ENCODE measurements at regions not wholly inside any gene's neighbourhood (a gene's known extent, or its start where the extent isn't known, plus 50 kb on each side); places are given as distances from the start of the nearest gene placed in this dataset.

DNA sequence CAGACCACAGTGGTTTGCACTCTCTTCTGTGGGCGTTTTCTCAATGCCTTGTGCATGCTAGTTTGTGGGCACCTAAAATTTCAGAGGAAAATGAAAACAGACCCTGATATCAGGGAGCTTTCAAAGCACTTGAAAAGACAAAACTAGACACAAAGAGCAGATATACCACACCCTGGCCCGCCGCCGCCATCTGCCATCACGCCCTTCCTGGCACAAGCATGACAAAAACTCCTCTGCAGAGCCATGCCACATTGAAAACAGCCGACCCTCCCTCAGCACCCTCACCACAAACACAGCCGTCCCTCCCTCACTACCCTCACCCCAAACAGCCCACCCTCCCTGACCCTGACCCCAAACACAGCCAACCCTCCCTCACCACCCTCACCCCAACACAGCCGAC lies 84.8 kb upstream of the RAB6C start:
- WGBS = 91% methylated on average over 8 of the region's 8 CpGs
- no peak for DNase-seq (ENCODE audit: low read depth in 6 of 9, low spot score in 9 of 9)

DNA sequence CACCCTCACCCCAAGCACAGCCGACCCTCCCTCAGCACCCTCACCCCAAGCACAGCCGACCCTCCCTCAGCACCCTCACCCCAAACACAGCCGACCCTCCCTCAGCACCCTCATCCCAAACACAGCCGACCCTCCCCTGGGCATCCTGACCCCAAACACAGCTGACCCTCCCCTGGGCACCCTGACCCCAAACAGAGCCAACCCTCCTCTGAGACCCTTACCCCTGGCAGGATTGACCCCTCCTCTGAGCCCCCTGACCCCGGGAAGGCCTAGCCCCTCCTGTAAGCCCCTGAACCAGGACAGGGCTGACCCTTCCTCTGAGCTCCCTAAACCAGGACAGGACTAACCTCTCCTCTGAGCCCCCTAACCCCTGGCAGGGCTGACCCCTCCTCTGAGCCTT lies 84.4 kb upstream of the RAB6C start:
- Histone ChIP-seq H3K27me3 (ENCODE audit: control insufficient read depth in 2 of 2, insufficient read depth in 1 of 2, low read length in 1 of 2) (no peaks in the 10 kb centered on the region), H3K4me3 (ENCODE audit: low read length in 2 of 2) (no peak overlapping the region), H3K36me3 (ENCODE audit: control insufficient read depth in 2 of 2, insufficient read depth in 2 of 2, low read length in 1 of 2) (no peaks in the 10 kb centered on the region), H3K4me1 (ENCODE audit: control insufficient read depth in 2 of 2, insufficient read depth in 2 of 2, low read length in 2 of 2) (no peaks in the 10 kb centered on the region), H3K9me3 (ENCODE audit: control insufficient read depth in 2 of 2, insufficient read depth in 1 of 2, low read length in 1 of 2) (no peaks in the 10 kb centered on the region), H3K27ac (ENCODE audit: low read depth in 1 of 2, low read length in 1 of 2) (no peak overlapping the region)
- no peak for DNase-seq (ENCODE audit: low read depth in 6 of 9, low spot score in 9 of 9)
- WGBS = 91% methylated on average over 5 of the region's 5 CpGs

More for the DNA sequence above, 84.8 kb upstream of the RAB6C start:
- no peaks in the 10 kb centered on the region for H3K9me3 ChIP-seq (ENCODE audit: control insufficient read depth in 2 of 2, insufficient read depth in 1 of 2, low read length in 1 of 2)
- H3K4me1 ChIP-seq (ENCODE audit: control insufficient read depth in 2 of 2, insufficient read depth in 2 of 2, low read length in 2 of 2) = no peaks in the 10 kb centered on the region
- no peak overlapping the region for H3K4me3 ChIP-seq (ENCODE audit: low read length in 2 of 2)
- no peaks in the 10 kb centered on the region for H3K36me3 ChIP-seq (ENCODE audit: control insufficient read depth in 2 of 2, insufficient read depth in 2 of 2, low read length in 1 of 2)
- no peak overlapping the region for H3K27ac ChIP-seq (ENCODE audit: low read depth in 1 of 2, low read length in 1 of 2)
- H3K27me3 ChIP-seq (ENCODE audit: control insufficient read depth in 2 of 2, insufficient read depth in 1 of 2, low read length in 1 of 2) = peaks cover 0 to under 1% of the 10 kb centered on the region in 2 donors

DNA sequence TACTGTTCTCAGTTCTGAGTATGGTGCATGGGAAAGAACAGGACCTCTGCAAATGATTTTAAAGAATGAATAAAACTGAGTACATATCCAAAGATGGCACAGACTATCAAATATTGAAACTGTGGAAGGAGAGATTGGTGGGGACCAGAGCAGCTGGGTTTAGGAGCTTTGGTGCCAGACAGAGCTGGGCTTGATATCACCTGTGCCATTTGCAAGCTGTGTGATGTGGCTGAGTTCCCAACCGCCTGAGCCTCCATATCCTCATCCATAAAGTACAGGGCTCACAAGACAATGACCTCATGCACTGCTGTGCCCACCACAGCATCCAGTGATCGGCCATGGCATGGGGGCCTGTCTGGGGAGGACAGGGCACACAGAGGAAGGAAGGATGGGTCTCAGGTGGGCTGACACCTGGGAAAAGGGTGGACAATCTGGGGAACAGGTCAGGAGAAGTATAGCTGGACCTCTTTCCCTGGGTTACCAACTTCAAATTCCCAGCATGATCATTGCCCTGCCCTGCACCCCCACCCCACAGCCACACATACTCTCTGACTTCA lies 83.9 kb upstream of the RAB6C start:
- H3K36me3 ChIP-seq (ENCODE audit: control insufficient read depth in 2 of 2, insufficient read depth in 2 of 2, low read length in 1 of 2) = no peaks in the 10 kb centered on the region
- no peak for DNase-seq (ENCODE audit: low read depth in 6 of 9, low spot score in 9 of 9)
- H3K4me3 ChIP-seq (ENCODE audit: low read length in 2 of 2) = no peak overlapping the region
- H3K4me1 ChIP-seq (ENCODE audit: control insufficient read depth in 2 of 2, insufficient read depth in 2 of 2, low read length in 2 of 2) = no peaks in the 10 kb centered on the region
- no peak overlapping the region for H3K27ac ChIP-seq (ENCODE audit: low read depth in 1 of 2, low read length in 1 of 2)
- H3K9me3 ChIP-seq (ENCODE audit: control insufficient read depth in 2 of 2, insufficient read depth in 1 of 2, low read length in 1 of 2) = no peaks in the 10 kb centered on the region
- whole genome bisulfite sequencing = 98% methylated on average over 2 of the region's 2 CpGs
- no peaks in the 10 kb centered on the region for H3K27me3 ChIP-seq (ENCODE audit: control insufficient read depth in 2 of 2, insufficient read depth in 1 of 2, low read length in 1 of 2)

DNA sequence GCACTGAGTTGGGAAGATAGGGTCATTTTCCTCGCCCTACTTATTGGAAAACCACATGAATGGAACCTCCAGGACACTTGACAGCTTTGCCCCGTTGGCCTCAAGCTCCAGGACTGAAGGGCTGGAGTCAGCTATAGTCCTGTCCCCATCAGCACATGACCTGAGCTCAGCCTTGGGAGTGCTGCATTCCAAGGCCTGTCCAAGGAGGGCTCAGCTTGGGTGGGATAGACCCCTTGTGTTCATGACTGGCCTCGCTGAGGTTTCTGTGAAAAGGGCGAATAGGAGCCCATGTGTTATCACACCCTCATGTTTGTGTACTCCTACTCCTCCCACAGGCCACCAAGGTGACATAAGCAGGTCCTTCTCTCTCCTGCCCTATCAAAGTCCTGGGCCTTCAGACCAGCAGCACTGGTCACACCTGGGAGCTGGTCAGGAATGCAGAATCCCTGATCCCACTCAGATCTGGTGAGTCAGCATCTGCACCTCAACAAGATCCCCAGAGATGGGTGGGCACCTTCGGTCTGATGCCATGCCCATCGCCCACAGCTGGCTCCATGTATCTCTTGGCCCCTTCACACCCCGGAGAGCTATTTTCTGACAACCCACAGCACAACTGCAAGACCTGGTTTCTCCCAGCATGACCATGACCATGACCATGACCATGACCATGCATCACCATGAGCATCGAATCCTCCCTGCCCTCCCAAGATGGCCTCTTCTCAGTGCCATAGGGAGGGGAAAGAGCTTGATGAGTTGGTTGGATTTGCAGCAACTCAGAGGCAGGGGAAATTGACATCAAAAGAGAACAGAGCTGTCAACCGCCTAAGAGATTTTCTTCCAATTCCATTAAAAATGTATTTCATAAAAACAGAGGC lies 83.0 kb upstream of the RAB6C start:
- H3K27me3 ChIP-seq (ENCODE audit: control insufficient read depth in 2 of 2, insufficient read depth in 1 of 2, low read length in 1 of 2) = no peaks in the 10 kb centered on the region
- no peak overlapping the region for H3K27ac ChIP-seq (ENCODE audit: low read depth in 1 of 2, low read length in 1 of 2)
- H3K4me1 ChIP-seq (ENCODE audit: control insufficient read depth in 2 of 2, insufficient read depth in 2 of 2, low read length in 2 of 2) = no peaks in the 10 kb centered on the region
- DNase-seq (ENCODE audit: low read depth in 6 of 9, low spot score in 9 of 9) = no peak
- H3K36me3 ChIP-seq (ENCODE audit: control insufficient read depth in 2 of 2, insufficient read depth in 2 of 2, low read length in 1 of 2) = no peaks in the 10 kb centered on the region
- 90% methylated on average over 9 of the region's 9 CpGs for WGBS
- no peak overlapping the region for H3K4me3 ChIP-seq (ENCODE audit: low read length in 2 of 2)
- H3K9me3 ChIP-seq (ENCODE audit: control insufficient read depth in 2 of 2, insufficient read depth in 1 of 2, low read length in 1 of 2) = no peaks in the 10 kb centered on the region

DNA sequence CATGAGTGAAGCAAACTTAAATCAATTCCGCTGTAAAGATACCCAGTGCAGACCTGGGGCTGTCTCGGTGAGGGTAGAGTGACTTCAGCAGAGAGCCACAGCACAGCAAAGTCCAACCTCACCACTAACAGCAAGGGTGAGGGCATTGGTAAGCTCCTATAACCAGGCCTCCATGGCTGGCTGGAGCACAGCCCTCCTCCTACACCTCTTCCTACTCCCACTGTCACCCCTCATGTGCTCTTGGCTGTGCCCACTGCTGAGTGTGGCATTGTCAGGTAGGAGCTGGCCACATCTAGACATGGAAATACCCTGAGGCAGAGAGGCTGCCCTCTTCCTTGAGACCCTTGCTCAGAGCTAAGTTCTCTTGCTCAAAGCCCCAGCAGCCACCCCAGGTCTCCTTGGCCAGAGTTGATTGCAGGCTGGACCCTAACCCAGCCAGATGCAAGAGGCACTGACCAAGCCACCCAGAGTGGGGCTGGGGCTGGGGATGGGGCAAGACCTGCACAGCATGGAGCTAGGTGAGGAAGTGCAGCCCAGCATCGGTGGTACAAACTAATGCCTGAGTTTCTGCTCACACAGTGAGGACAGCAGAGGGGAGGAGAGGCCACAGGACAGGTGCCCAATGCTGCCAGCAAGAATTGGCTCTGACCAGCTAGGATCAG lies 77.6 kb upstream of the RAB6C start:
- H3K4me3 ChIP-seq (ENCODE audit: low read length in 2 of 2) = no peak overlapping the region
- no peaks in the 10 kb centered on the region for H3K27me3 ChIP-seq (ENCODE audit: control insufficient read depth in 2 of 2, insufficient read depth in 1 of 2, low read length in 1 of 2)
- H3K4me1 ChIP-seq (ENCODE audit: control insufficient read depth in 2 of 2, insufficient read depth in 2 of 2, low read length in 2 of 2) = no peaks in the 10 kb centered on the region
- WGBS = 63% methylated on average over 3 of the region's 3 CpGs
- no peaks in the 10 kb centered on the region for H3K36me3 ChIP-seq (ENCODE audit: control insufficient read depth in 2 of 2, insufficient read depth in 2 of 2, low read length in 1 of 2)
- no peaks in the 10 kb centered on the region for H3K9me3 ChIP-seq (ENCODE audit: control insufficient read depth in 2 of 2, insufficient read depth in 1 of 2, low read length in 1 of 2)
- DNase-seq (ENCODE audit: low read depth in 6 of 9, low spot score in 9 of 9) = no peak
- no peak overlapping the region for H3K27ac ChIP-seq (ENCODE audit: low read depth in 1 of 2, low read length in 1 of 2)

DNA sequence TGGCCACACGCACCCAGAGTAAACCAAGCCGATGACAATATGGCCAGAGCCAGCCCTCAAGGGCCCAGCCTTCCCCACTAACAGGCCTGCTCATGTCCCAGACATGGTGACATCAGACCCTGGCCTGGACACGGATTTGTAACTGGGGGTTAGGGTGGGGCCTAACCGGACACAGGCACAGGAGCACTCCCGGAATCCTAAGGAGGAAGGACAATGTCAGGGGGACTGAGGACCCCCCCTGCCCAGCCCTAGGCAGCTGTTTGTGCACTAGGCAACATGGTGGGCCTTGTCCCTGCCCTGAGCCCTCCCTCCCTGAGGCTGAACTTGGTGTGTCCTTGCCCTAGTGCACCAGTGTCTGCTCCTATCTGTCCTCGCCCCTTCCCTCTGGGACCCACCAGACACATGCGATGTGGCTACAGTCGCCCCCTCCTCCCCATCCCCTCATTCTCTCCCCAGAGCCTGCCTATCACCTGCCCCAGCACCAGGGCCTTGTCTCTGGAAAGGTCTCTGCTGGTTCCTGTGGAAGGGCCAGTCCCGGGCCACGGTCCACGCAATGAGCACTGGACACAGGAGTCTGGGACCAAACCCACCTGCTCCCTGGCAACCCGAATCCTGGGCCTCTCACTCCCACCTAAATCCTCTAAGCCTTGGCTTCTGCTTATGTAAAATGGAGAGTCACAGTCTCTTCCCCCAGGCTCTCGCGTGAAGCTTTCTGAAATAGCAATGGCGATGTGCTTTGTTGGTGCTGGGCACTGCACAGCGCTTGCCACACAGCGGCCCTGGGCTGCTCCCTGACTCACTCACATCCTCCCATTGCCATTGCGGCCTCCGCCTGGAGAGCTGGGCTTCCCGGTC lies 76.5 kb upstream of the RAB6C start:
- H3K36me3 ChIP-seq (ENCODE audit: control insufficient read depth in 2 of 2, insufficient read depth in 2 of 2, low read length in 1 of 2) = no peaks in the 10 kb centered on the region
- 96% methylated on average over 20 of the region's 20 CpGs for WGBS
- no peak overlapping the region for H3K27ac ChIP-seq (ENCODE audit: low read depth in 1 of 2, low read length in 1 of 2)
- H3K9me3 ChIP-seq (ENCODE audit: control insufficient read depth in 2 of 2, insufficient read depth in 1 of 2, low read length in 1 of 2) = no peaks in the 10 kb centered on the region
- no peak overlapping the region for H3K4me3 ChIP-seq (ENCODE audit: low read length in 2 of 2)
- DNase-seq (ENCODE audit: low read depth in 6 of 9, low spot score in 9 of 9) = no peak
- H3K27me3 ChIP-seq (ENCODE audit: control insufficient read depth in 2 of 2, insufficient read depth in 1 of 2, low read length in 1 of 2) = no peaks in the 10 kb centered on the region
- H3K4me1 ChIP-seq (ENCODE audit: control insufficient read depth in 2 of 2, insufficient read depth in 2 of 2, low read length in 2 of 2) = no peaks in the 10 kb centered on the region

DNA sequence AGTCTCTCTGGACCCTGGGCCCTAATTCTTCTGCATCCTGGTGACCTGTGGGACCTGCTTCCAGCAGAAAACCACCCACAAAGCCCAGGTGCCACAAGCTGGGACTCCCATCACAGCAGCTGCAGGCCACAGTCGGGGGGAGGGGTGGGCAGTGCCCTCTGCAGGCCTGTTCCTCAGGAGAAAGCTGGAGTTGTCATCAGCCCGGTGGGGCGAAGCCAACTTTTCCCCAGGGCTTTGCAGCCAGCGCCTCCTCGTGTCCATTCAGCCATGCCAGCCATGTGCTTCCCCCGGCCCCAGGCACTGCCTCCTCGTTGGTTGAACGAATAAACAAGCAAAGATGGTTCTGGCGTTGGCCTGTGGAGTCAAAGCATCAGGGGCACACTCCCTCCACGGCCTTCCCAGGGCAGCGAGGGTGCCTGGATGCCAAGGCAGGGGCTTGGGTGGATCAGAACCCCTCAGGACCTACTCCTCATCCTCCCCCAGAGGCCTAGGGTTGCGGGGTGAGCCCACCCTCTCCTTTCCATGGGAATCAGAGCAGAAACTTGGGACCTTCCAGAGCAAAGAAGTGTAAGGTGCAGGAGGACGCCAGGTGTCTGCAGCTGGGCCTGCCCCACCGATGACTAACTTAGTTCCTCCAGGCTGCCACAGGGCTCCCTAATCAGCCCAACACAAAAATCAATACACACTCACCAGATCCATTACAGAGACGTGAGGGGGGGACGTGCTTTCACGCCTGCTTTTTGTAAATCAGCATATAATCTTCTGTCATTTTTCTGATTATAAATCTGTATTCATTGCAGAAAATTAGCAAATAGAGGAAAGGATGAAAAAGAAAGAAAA lies 75.7 kb upstream of the RAB6C start:
- Histone ChIP-seq H3K36me3 (ENCODE audit: control insufficient read depth in 2 of 2, insufficient read depth in 2 of 2, low read length in 1 of 2) (no peaks in the 10 kb centered on the region), H3K4me3 (ENCODE audit: low read length in 2 of 2) (no peak overlapping the region), H3K27me3 (ENCODE audit: control insufficient read depth in 2 of 2, insufficient read depth in 1 of 2, low read length in 1 of 2) (no peaks in the 10 kb centered on the region), H3K4me1 (ENCODE audit: control insufficient read depth in 2 of 2, insufficient read depth in 2 of 2, low read length in 2 of 2) (no peaks in the 10 kb centered on the region), H3K27ac (ENCODE audit: low read depth in 1 of 2, low read length in 1 of 2) (no peak overlapping the region), H3K9me3 (ENCODE audit: control insufficient read depth in 2 of 2, insufficient read depth in 1 of 2, low read length in 1 of 2) (no peaks in the 10 kb centered on the region)
- WGBS = 94% methylated on average over 17 of the region's 17 CpGs
- no peak for DNase-seq (ENCODE audit: low read depth in 6 of 9, low spot score in 9 of 9)

DNA sequence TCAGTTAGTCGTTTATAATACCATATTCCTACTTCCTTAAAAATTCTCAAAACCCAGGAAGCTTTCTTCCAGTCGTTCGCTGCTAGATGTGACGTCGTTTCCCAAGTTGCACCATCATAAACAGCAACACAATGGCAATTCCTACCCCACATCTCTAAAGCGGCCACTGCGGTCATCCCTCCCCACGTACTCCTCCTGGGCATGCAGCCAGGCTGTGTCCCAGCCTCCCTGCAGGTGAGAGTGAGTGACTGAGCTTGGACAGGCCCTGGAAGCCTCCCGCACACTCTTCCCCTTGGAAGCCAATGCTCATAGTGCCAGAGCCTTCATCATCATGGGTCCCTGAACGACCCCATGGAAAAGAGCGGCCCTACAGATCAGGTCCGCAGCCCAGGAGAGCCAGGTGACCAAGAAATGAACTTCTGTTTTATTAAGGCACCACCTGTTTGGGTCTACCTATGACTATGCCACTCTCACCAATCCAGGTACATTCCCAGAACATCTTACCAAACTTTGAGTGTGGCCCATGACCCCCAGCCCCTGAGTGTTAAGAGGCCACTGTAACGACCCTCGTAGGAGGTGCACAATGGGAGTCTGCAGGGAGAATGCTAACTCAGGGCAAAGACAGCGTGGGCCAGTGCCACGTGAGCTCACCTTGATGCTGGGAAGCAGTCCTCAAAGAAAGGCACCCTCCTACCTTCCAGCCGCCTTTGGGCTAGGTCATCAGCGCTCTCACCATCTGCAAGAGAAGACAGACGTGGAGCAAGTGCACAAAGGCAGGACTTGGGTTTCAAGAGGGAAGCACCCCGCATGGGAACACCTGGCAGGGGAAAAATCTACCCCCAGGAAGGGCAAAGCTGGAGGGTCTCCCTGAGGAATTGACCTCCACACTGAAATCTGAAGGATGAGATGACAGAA lies 74.7 kb upstream of the RAB6C start:
- Histone ChIP-seq H3K4me3 (ENCODE audit: low read length in 2 of 2) (no peak overlapping the region), H3K36me3 (ENCODE audit: control insufficient read depth in 2 of 2, insufficient read depth in 2 of 2, low read length in 1 of 2) (no peaks in the 10 kb centered on the region), H3K4me1 (ENCODE audit: control insufficient read depth in 2 of 2, insufficient read depth in 2 of 2, low read length in 2 of 2) (no peaks in the 10 kb centered on the region), H3K27me3 (ENCODE audit: control insufficient read depth in 2 of 2, insufficient read depth in 1 of 2, low read length in 1 of 2) (no peaks in the 10 kb centered on the region), H3K9me3 (ENCODE audit: control insufficient read depth in 2 of 2, insufficient read depth in 1 of 2, low read length in 1 of 2) (no peaks in the 10 kb centered on the region), H3K27ac (ENCODE audit: low read depth in 1 of 2, low read length in 1 of 2) (no peak overlapping the region)
- 91% methylated on average over 20 of the region's 20 CpGs for WGBS
- no peak for DNase-seq (ENCODE audit: low read depth in 6 of 9, low spot score in 9 of 9)

Measured in thymus (tissue), 11 donors.